ENCODE measurements at regions not wholly inside any gene's neighbourhood (a gene's known extent, or its start where the extent isn't known, plus 50 kb on each side); places are given as distances from the start of the nearest gene placed in this dataset.

DNA sequence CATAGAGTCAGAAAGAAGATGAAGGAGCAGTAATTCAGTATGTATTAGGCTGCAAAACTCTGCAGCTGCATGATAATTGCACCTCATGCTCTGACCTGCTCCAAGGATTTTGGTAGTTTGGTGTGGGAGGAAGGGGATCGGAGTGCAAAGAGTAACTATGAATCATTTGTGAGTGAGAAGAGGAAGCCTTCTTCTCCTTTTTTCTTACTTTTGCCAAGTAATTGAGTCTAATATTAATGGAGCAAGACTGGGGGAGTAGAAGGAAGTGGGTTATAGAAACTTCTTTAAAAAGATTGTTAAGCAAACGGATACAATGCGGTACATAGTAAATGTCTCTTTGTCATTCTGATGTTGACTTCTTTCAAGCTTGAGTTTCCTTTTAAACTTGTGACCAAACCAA, 276.5 kb downstream of the EDEM1 start:
- TF ChIP-seq, protein P1, sequence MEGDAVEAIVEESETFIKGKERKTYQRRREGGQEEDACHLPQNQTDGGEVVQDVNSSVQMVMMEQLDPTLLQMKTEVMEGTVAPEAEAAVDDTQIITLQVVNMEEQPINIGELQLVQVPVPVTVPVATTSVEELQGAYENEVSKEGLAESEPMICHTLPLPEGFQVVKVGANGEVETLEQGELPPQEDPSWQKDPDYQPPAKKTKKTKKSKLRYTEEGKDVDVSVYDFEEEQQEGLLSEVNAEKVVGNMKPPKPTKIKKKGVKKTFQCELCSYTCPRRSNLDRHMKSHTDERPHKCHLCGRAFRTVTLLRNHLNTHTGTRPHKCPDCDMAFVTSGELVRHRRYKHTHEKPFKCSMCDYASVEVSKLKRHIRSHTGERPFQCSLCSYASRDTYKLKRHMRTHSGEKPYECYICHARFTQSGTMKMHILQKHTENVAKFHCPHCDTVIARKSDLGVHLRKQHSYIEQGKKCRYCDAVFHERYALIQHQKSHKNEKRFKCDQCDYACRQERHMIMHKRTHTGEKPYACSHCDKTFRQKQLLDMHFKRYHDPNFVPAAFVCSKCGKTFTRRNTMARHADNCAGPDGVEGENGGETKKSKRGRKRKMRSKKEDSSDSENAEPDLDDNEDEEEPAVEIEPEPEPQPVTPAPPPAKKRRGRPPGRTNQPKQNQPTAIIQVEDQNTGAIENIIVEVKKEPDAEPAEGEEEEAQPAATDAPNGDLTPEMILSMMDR (IDR thresholded peaks at IDR 0.05; ENCODE audit: insufficient read depth, low read depth, low read length), result no peak
- no peak for TF ChIP-seq EZH2 (IDR thresholded peaks at IDR 0.05; ENCODE audit: insufficient read depth, low read length)
